HCT116 (cell line): ENCODE measurements at regions not wholly inside any gene's neighbourhood (a gene's known extent, or its start where the extent isn't known, plus 50 kb on each side); places are given as distances from the start of the nearest gene placed in this dataset.
"Not testable (repeated sequence)": the region's sequence is repeated elsewhere in the genome, so short reads cannot be mapped to it uniquely, and the experiment has no call there.

Experiments used
- ATAC-seq: fragments of 200-7000 bp; cut with Tn5 transposase; 2 replicates; pipeline ENCODE4 v1.9.1; 2020; ENCODE audit warnings: mild to moderate bottlenecking, moderate library complexity
- BruUV-seq: library from RNA; stranded (reverse); fragments of 400-500 nt; replicated peaks from 2 replicates; lab custom pipeline; 2021; lab: Mats Ljungman, UMichigan
- CTCF ChIA-PET: fragments of 300-600 bp; sonication (Branson Sonifier 250); formaldehyde crosslinking; loops from one replicate; lab custom pipeline; 2021; ENCODE audit warnings: antibody characterized with exemption; lab: Charles Lee
- POLR2A ChIA-PET: fragments of 300-600, 350-600 bp; sonication (Branson Sonifier 250); formaldehyde crosslinking; loops from one replicate; lab custom pipeline; 2021; ENCODE audit warnings: antibody characterized with exemption; lab: Charles Lee
- RAD21 ChIA-PET, 2 experiments: fragments of 300-600 bp; sonication (Branson Sonifier 250); formaldehyde crosslinking; loops; one replicate each; lab custom pipeline; 2023; ENCODE audit warnings: low total read pairs in 2 of 2; ENCODE audit not compliant: uncharacterized antibody in 2 of 2, unreplicated experiment in 2 of 2, low non-redundant PET in 1 of 2; lab: Charles Lee
- DNase-seq: peaks from one replicate; pipeline ENCODE4 v3.0.0-alpha.2; 2010; ENCODE audit warnings: low read depth, low spot score
- H2AFZ ChIP-seq: fragments of 200-600 bp; shearing (Covaris generic), sonication (generic); 2 replicates; pipeline ENCODE4 v1.6.1; 2017; ENCODE audit warnings: low read depth, mixed run types, mixed read lengths, antibody characterized with exemption, low read length; ENCODE audit not compliant: poor library complexity, severe bottlenecking
- H3K27ac ChIP-seq: 2 replicates; pipeline ENCODE4 v1.5.1; 2012; ENCODE audit warnings: low read depth, low read length
- H3K27me3 ChIP-seq: fragments of 200-600 bp; sonication (generic); 2 replicates; pipeline ENCODE4 v1.6.1; 2016; ENCODE audit warnings: mixed run types, low read length, mixed read lengths; ENCODE audit not compliant: insufficient read depth
- H3K36me3 ChIP-seq, 2 experiments: fragments of 200-500 bp in 1 of 2; fragments of 200-600 bp in 1 of 2; sonication (Bioruptor generic) in 1 of 2; sonication (generic) in 1 of 2; 2 replicates each; pipeline versions ENCODE4 v1.5.1 to v1.6.1; 2014 to 2016; ENCODE audit warnings: low read length in 2 of 2, inconsistent platforms in 1 of 2, mixed read lengths in 1 of 2, mixed run types in 1 of 2; ENCODE audit not compliant: insufficient read depth in 2 of 2, control insufficient read depth in 1 of 2
- H3K4me1 ChIP-seq, 2 experiments: fragments of 200-600 bp in 1 of 2; sonication (generic) in 1 of 2; 2 replicates each; pipeline versions ENCODE4 v1.5.1 to v1.6.1; 2012 to 2017; ENCODE audit warnings: low read length in 2 of 2, inconsistent platforms in 1 of 2, mild to moderate bottlenecking in 1 of 2, mixed read lengths in 1 of 2, mixed run types in 1 of 2, moderate library complexity in 1 of 2; ENCODE audit not compliant: insufficient read depth in 2 of 2, control insufficient read depth in 1 of 2
- H3K4me2 ChIP-seq: fragments of 200-600 bp; sonication (generic); 2 replicates; pipeline ENCODE4 v1.6.1; 2017; ENCODE audit warnings: mixed run types, low read length, mixed read lengths
- H3K4me3 ChIP-seq, 2 experiments: fragments of 200-600 bp in 1 of 2; sonication (generic) in 1 of 2; replicated peaks in 1 of 2; 2 replicates each; pipeline ENCODE4 v1.5.1; 2011 to 2016; ENCODE audit warnings: low read length in 2 of 2, control low read depth in 1 of 2, low read depth in 1 of 2, mild to moderate bottlenecking in 1 of 2, mixed read lengths in 1 of 2, mixed run types in 1 of 2
- H3K79me2 ChIP-seq: fragments of 200-600 bp; sonication (generic); 2 replicates; pipeline ENCODE4 v1.6.1; 2017; ENCODE audit warnings: mild to moderate bottlenecking, mixed run types, low read length, moderate library complexity, mixed read lengths; ENCODE audit not compliant: insufficient read depth
- H3K9ac ChIP-seq: fragments of 200-600 bp; sonication (generic); 2 replicates; pipeline ENCODE4 v1.6.1; 2016; ENCODE audit warnings: low read length, mixed read lengths
- H3K9me2 ChIP-seq: fragments of 200-600 bp; sonication (generic), shearing (Covaris generic); 2 replicates; pipeline ENCODE4 v1.6.1; 2017; ENCODE audit warnings: mixed run types, mild to moderate bottlenecking, moderate library complexity; ENCODE audit not compliant: insufficient read depth
- H3K9me3 ChIP-seq, 2 experiments: fragments of 200-500 bp in 1 of 2; fragments of 200-600 bp in 1 of 2; sonication (Bioruptor generic) in 1 of 2; sonication (generic) in 1 of 2; 2 replicates each; pipeline ENCODE4 v1.6.1; 2014 to 2017; ENCODE audit warnings: low read length in 2 of 2, mixed read lengths in 2 of 2, inconsistent platforms in 1 of 2, low read depth in 1 of 2, mild to moderate bottlenecking in 1 of 2, mixed run types in 1 of 2, moderate library complexity in 1 of 2; ENCODE audit not compliant: control insufficient read depth in 1 of 2, insufficient read depth in 1 of 2
- H4K20me1 ChIP-seq: fragments of 200-600 bp; sonication (generic), shearing (Covaris generic); 2 replicates; pipeline ENCODE4 v1.6.1; 2017; ENCODE audit warnings: mixed run types, mild to moderate bottlenecking, moderate library complexity; ENCODE audit not compliant: insufficient read depth
- CEBPB ChIP-seq: IDR thresholded peaks from 2 replicates; pipeline ENCODE4 v1.6.1; 2012; ENCODE audit warnings: low read depth
- CTCF ChIP-seq, 3 experiments: fragments of 200-600 bp in 1 of 3; sonication (generic) in 1 of 3; IDR thresholded peaks in 2 of 3; conservative IDR thresholded peaks in 1 of 3; 2 replicates each; pipeline ENCODE4 v1.5.1; 2012 to 2017; ENCODE audit warnings: low read depth in 2 of 3, low read length in 2 of 3, antibody characterized with exemption in 1 of 3, borderline replicate concordance in 1 of 3, control low read depth in 1 of 3, mild to moderate bottlenecking in 1 of 3, mixed read lengths in 1 of 3, mixed run types in 1 of 3, moderate library complexity in 1 of 3; ENCODE audit not compliant: insufficient read depth in 1 of 3
- EZH2 ChIP-seq: fragments of 200-600 bp; sonication (generic); IDR thresholded peaks from 2 replicates; pipeline ENCODE4 v1.6.1; 2017; ENCODE audit warnings: antibody characterized with exemption, mixed run types
- SP1 ChIP-seq: IDR thresholded peaks from 2 replicates; pipeline ENCODE4 v1.6.1; 2012; ENCODE audit warnings: low read depth
- SRF ChIP-seq: IDR thresholded peaks from 2 replicates; pipeline ENCODE4 v1.6.1; 2012; ENCODE audit warnings: low read depth
- intact Hi-C: fragments of 100-400 bp; cut with micrococcal nuclease; formaldehyde crosslinking; loops from 2 replicates; pipeline ENCODE4 v1.10.0; 2022

DNA sequence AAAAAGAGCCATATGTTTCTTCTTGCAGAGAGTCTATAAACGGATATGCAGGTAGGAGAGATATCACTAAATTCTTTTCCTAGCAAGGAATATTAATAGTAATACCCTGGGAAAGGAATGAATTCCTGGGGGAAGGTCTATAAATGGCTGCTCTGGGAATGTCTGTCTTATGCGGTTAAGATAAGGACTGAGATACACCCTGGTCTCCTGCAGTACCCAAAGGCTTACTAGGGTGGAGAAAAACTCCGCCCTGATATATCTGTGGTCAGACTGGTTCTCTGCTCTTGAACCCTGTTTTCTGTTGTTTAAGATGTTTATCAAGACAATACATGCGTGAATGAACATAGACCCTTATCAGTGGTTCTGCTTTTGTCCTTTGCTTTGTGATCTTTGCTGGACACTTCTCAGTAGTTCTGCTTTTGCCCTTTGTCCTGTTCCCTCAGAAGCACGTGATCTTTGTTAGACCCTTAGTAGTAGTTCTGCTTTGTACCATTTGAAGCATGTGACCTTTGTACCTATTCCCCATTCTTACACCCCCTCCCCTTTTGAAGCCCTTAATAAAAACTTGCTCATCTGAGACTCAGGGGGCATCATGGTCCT is 173.1 kb upstream of the CCZ1B start:
- H3K27ac ChIP-seq, CTCF ChIA-PET, H3K9ac ChIP-seq, H3K9me3 ChIP-seq, ATAC-seq, BruUV-seq, H4K20me1 ChIP-seq, DNase-seq, H3K36me3 ChIP-seq, H3K4me2 ChIP-seq, RAD21 ChIA-PET, H3K4me1 ChIP-seq, intact Hi-C loops, H2AFZ ChIP-seq, H3K4me3 ChIP-seq, H3K9me2 ChIP-seq, H3K79me2 ChIP-seq, POLR2A ChIA-PET, H3K27me3 ChIP-seq: not testable (repeated sequence)

DNA sequence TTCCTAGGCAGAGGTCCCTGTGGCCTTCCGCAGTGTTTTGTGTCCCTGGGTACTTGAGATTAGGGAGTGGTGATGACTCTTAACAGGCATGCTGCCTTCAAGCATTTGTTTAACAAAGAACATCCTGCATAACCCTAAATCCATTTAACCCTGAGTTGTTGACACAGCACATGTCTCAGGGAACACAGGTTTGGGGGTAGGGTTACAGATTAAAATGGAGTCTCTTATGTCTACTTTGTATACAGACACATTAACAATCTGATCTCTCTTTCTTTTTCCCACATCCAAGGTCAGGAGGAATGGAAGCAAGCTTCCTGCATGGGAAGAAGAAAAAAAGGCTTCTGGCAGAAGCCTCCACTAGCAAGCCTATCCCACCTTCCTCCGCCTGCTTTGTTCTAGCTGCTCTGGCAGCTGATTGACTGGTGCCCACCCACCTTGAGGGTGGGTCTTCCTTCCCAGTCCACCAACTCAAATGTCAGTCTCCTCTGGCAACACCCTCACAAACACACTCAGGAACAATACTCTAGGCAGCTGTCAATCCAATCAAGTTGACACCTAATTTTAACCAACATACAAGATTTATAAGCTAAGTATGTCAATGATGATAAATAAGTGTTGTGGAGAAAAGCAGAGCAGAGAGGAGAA is 176.5 kb upstream of the CCZ1B start:
- CTCF ChIA-PET, result no interaction called here
- Histone ChIP-seq H3K36me3 (no peaks in the 10 kb centered on the region), H3K4me1 (no peaks in the 10 kb centered on the region), H4K20me1 (no peaks in the 10 kb centered on the region), H3K27me3 (no peaks in the 10 kb centered on the region), H2AFZ (no peak overlapping the region), H3K4me3 (no peak overlapping the region), H3K4me2 (no peak overlapping the region), H3K9me2 (no peaks in the 10 kb centered on the region), H3K79me2 (no peaks in the 10 kb centered on the region), H3K9me3 (no peaks in the 10 kb centered on the region), H3K9ac (no peak overlapping the region), H3K27ac (no peak overlapping the region)
- POLR2A ChIA-PET, result no interaction called here
- ATAC-seq, result no peak
- no peak for DNase-seq
- intact Hi-C loops, result no loop called here
- TF ChIP-seq CEBPB (no peak), SP1 (no peak), CTCF (IDR thresholded peaks at IDR 0.05 in 2 of 3, conservative IDR thresholded peaks at IDR 0.05 in 1 of 3; ENCODE audit: borderline replicate concordance in 1 of 3, insufficient read depth in 1 of 3, low read depth in 2 of 3, low read length in 2 of 3) (no peak), SRF (no peak), EZH2 (no peak)
- no TSS peak for BruUV-seq
- RAD21 ChIA-PET, result no interaction called here
